ENCODE measurements at regions not wholly inside any gene's neighbourhood (a gene's known extent, or its start where the extent isn't known, plus 50 kb on each side); places are given as distances from the start of the nearest gene placed in this dataset.

DNA sequence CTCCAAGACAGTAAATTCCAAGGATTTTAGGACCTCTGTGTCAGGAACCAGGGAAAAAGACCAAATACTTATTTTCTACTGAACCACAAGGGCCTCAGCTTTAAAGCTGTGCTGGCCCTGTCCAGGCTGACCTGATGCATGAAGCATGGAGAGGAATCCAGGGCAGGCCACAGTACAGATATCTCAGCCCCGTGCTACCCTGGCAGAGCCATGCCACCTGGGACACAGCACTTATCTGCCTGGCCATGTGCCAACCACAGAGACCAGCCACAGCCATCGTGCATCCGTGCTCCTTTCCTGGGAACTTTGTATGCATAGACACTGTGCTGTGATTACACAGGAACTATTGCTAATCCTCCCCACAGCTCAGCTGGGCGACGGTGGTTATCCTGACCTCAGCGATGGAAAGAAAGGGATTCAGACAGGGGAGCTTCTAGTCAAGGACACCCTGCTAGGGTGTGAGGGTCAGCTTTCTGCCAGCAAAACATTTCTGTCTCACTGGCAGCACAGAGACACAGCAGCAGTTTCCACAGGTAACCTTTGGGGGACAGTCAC, 687.4 kb upstream of the ID2 start:
- DNase-seq = no peak

DNA sequence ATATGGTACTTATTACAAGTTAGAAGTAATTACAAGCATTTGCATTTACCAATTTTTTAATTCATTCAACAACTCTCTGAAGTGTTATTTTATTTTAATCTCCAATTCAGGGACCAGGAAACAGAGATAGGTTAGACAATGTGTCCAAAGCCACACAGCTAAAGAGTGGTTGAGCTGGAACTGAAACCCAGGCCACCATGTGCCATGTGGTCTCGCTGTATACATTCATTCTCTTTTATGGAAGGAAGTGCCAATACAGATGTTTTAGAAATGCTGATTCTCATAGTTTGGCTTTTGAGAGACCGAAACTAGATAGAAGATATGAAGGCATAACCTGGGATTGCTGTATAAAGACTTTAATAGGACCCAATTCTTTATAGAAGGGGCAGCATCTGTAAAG, 684.6 kb upstream of the ID2 start:
- no peak for DNase-seq

DNA sequence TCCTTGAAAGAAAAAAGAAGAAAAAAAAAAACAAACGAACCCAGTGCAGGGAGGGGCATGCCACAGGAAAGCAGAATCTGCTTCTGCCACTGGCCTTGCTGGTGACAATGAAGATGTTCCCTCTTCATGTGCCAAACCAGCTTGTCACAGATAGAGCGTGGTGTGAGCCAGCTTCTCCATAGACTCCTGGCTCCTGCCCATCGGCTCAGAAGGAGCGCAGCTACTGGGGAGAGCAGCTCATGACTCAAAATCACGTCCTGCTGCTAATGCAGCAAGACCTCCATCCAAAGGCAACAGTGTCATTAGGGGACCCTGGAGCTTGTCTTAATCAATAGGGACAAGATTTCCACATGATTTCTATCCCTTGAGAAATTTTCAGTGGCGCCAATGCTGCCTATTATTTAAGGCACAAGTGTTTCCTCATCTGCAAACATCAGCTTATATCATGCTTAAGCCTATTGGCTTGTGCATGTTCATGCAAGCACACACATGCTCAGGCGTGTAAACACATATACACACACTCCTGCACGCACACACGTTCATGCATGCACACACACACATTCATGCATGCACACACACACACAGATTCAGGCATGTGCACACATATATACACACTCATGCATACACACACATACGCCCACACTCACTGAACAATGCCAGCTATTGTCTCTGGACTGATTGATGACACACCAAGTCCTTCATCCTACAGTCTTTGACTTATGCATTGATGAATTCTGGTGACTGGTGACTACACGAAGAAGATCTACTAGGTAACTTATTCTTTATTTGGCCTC, 682.0 kb upstream of the ID2 start:
- DNase-seq = no peak

DNA sequence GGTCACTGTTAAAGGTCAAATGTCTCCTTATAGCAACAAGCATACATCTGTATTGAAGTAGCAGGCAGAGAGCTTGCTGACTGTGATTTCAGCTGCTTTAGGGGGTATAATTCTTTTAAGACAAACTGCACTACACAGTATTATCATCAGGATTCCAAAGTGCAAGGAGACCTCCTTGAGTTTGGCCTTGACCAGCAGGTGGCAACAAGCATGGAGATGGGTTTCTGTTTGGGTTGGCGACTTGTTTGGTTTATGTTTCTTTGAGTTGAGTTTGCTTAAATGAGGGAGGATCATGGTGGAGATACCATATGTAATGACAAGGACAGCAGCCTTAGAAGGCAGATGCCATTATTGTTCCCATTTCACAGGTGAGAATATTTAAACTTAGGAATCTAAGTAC, 681.0 kb upstream of the ID2 start:
- DNase-seq = no peak

DNA sequence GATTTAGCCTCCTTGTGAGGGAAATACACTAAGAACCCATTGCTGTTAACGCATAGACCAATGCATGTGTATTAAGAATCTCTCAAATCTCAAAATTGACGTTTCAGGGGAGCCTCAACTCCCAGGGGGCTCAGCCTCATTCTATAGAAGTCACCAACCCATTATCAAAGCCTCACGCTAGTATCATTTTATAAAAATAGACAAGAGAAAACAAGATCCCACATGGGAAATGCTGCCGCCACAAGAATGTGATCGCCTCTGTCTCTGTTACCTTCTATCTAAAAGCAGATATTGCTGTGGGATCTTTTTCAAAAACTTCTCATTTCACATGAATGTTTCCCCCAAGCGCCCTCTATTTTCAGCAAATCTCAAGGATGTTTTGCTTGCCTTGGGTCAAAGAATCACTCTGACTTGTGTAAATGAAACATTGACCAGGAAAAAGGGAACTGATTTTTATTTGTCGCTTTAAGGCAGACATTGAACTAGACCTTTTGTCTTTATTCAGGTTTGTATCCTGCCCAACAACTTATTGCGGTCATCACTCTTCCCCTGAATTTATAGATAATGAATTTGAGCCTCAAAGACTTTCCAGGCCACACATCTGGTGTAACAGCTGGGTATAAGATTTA, 679.0 kb upstream of the ID2 start:
- no peak for DNase-seq

DNA sequence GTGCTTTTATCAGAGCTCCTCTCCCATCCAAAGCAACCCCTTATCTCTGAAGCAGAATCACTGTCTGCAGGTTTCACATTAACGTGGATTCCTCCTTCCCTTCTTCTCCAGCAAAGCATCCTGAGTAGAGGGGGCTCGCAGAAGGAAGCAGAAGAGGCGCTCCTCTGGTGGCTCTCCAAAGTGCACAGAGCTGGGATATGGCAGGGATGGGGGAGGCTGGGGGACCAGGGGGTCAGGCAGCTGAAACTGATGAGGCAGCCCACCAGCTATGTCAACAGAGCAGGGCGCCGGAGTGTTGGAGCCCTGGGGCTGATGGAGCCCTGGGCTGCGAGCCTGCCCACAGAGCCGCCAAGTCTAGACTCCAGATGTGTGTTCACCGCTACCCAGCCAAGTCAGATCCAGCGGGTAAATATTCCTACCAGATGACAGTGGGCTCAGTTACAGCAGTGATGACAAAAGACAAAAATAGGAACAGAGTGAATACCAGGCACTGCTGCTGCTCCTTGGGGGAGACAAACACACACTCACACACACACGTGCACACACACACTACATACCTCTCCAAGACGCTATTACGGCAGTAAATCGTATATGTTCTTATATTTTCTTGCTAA, 678.3 kb upstream of the ID2 start:
- DNase-seq = no peak

DNA sequence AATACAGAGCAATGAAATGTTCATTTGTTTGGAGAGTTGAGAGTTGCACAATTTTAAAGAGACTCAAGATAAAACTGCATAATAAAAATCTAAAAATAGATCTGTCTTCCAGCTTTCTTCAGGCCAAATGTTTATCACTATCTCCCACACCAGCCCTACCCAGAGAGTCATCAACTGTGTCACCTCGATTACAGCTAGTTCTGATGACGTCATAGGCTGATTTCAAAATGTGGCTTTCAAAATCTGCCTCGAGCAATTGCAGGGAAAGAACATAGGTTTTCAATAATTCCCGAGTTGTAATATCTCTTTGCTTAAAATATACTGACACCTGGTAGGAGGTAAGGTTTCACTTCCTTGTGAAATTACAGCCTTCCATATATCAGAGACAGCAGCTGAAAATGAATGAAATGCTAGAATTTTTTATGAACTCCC, 677.6 kb upstream of the ID2 start:
- DNase-seq = no peak

DNA sequence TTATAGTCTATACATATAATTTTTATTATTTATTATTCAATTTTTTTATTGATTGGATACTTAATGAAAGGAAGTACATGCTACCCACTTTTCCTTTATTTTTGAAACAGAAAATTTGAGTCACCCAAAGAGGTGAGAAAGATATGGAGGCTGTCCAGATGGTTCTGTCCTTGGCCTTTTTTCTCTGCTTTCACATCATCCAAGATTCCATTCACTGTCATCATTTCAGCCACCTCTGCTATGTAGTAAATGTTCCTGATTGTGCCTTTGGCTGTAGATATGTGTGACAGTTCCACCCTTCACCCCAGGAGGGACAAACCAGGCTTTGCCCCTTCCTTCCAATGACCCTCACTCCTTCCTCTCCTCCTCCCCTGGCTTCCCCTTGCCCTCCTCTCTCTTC, 675.7 kb upstream of the ID2 start:
- DNase-seq = no peak

DNA sequence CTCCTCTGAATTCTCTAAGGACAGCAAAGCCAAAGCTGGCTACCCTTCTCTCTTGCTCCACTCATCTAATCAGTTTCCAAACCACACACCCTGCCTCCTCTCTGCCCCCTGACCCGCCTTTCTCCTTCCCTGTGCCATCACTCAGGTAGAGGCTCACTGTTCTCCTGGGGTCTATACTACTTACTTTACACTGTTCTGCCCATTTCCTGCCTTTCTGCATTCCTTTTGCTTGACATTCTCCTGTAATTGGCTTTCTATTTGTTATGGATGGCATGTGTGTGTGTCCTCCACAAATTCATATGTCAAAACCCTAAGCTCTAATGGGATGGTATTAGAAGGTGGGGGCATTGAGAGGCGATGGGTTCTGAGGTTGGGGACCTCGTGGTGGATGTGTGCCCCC, 675.2 kb upstream of the ID2 start:
- no peak for DNase-seq

DNA sequence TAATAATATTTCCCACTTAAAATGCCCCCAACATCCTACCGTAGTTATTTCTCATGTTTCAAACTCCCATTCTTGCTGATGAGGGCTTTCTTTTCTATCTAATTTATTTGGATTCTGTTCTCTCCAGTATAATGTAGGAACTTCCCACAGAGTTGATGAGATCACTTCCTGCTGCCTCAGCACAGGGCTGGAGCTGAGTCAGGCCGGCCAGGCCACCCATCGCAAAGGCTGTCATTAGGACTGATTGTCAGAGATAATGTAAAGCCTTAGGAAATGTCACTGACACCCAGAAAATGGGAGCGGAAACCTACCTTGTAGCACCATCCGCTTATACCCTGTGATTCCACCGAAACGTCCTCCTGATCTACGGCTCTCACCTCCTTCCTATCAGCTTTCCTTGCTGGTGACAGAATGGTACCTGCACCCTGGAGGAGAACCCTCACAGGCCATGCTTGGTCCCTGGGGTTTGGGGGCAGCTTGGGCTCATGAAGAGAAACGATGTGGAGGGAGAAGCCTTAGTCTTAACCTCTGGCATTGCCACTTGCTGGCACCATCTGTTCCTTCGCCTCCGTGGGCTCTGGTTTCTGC, 672.8 kb upstream of the ID2 start:
- DNase-seq = no peak

DNA sequence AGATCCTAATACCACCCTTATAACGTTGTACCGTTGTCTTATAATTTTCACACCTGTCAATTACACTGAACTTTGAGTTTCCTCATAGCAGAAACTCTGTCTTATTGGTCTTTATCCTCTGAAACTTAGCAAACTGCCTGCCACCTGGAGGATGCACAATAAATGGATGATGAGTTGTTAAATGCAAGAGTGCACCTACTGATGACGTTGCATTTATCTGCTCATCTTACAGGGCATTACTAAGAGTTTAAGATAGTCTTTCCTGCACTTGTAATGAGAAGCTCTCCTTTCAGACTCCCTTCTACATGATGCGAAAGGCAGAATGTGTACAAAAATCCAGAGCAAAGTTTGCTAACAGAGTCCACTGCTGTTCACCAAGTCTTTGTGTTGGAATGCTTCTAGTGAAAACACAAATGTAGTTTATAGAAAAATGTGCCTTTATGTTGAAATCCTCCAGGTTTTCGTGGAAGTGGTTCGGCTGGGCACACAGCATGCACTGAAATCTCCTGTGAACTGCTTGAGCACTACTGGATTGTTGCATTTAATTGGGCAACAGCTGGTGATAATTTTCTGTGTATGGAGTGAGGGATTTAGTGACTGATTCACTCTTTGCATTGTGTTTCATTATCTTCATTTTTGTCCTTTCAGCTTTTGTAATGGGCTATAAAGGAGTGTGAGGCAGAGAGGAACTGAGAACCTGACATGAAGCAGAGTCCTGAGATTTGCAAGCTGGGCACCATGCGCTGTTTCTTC, 665.8 kb upstream of the ID2 start:
- no peak for DNase-seq

DNA sequence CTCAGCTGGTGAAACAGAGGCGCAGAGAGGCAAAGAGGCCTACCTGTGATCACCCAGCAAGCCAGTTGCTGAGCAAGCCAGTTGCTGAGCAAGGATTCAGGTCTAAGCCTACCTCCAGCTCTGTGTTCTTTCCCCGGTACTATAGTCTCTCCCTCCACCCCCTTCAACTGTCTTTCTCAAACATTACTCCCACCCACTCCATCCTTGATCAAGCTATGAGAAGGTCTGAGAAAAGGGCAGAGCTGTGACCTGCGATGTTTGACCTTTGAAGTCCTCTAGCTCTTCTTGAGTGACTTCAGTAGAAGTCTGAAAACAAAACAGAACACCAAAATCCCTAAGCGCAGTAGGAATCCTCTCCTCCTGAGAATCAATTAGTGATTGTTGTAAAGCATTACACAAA, 665.2 kb upstream of the ID2 start:
- DNase-seq = no peak

DNA sequence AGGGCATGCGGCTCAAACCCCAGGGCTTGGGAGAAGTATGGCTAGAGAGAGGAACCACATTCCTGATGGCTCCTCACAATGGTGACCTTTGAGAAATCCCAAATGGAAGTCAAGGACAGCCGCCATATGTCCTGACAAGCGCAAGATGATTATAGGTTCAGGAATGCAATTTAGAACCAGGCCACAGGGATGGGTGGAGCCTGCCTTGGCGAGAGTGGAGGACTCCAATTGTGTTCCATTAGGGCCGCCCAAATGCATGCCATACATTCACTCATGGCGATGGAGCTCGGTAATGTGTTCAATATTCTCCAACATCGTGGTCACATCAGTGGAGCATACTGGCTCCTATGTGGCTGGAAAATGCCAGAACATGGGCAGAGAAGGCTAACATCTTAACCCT, 662.9 kb upstream of the ID2 start:
- DNase-seq = no peak

DNA sequence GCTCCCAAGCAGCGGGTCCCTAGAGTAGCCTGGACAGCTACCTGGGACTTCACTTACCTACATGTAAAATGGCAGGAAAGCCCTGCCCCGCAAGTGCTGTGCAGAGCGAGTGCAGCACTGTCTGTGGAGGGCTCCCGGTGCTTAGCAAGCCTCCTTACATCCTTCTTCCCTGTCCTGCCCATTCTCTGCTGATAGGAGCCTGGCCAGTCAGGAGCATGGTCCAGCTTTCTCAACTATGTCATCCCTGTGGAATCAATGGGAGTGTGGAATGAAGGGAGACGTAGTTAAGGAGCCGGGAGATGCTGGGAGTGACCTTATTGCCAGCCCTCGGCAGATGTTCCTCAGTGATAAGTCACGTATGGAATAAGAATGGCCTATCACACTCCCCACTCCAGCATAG, 661.9 kb upstream of the ID2 start:
- no peak for DNase-seq

DNA sequence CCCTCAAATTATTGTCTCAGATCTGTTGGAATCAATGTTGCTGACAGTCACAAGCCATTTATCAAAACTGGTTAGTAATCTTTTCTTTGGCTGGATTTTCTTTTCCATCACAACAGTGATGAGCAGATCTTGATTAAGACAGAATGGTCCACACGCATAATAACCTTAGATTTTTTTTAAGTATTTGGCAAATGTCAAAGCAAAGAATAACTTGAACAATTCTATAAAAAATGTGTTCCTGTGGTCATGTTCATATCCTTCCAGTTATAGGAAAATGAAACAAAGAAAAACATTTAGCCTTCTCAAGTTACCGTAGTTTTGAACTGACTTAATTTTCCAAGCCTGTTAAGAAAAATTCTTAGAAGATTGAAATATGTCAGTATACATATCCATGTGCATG, 659.9 kb upstream of the ID2 start:
- no peak for DNase-seq

DNA sequence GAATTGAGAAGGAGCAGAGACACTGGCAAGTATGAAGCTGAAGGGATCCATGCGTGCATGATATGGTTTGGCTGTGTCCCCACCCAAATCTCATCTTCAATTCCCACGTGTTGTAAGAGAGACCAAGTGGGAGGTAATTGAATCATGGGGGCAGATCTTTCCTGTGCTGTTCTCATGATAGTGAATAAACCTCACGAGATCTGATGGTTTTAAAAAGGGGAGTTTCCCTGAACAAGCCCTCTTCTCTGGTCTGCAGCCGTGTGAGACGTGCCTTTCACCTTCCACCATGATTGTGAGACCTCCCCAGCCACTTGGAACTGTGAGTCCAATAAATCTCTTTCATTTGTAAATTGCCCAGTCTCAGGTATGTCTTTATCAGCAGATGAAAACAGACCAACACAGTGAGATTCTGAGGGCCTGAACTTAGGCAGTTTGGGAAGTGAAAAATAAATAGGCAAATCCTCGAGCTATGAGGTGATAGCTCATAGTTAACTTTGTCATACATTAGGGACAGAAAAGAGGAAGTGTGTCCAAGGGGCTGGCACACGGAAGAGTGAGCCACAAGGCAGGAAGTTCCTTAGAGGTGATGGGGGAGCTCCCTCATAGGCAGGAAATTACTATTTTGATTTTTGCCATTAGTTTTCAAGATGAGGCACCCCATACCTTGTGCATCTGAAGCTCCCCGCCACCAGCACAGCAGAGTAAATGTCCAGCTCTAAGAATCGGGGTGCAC, 658.8 kb upstream of the ID2 start:
- no peak for DNase-seq

DNA sequence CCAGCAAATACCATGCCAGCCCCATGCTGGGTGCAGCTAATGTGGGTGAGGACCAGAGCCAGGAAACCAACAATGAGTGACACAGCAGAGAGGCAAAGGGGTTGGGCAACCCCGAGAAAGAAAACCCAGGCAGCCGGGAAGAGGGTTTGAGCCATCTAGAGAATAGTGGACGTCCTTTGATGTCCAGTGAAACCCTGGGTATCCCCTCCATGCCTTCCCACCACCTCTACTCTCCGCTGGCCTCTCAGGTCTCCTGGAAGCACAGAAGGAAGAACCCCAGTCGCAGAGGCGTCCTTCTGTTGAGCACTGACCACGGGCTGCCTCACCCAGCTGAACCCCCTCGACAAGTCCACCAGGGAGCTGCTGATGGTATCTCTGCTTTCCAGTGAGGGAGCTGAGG, 657.4 kb upstream of the ID2 start:
- no peak for DNase-seq

DNA sequence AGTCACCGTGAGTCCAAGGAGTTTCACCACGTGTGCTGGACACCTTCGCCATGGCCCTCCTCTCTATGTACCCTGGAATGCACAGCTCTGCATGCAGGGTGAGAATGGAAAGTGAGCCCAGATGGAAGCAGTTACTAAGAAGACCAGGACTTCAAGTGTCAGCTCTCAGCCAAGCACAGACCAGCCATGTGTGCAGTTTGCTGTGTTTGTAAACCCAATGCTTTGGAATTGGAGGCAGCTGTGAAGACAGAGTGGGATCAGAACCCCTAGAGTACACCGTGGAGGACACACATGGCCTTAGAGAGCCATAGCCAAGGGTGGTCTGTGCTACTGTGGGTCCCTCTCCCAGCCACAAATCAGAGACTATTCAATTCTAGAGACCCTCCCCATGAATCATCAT, 655.5 kb upstream of the ID2 start:
- DNase-seq = no peak

DNA sequence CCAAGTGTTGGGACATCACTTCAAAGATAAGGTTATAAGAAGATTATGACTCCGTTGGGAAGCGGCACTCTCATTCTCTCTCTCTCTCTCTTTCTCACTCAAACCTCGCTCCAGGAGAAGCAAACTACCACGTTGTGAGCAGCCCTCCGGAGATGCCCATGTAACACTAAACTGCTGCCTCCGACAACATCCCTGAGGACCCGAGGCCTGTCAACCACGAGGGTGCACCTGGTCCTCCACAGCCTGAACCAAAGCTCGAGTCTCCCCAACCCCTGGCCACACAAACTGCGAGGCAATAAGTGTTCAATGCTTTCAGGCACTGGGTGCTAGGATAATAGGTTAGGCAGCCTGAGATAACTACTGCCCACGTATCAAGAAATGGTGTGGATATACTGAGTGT, 654.5 kb upstream of the ID2 start:
- no peak for DNase-seq

DNA sequence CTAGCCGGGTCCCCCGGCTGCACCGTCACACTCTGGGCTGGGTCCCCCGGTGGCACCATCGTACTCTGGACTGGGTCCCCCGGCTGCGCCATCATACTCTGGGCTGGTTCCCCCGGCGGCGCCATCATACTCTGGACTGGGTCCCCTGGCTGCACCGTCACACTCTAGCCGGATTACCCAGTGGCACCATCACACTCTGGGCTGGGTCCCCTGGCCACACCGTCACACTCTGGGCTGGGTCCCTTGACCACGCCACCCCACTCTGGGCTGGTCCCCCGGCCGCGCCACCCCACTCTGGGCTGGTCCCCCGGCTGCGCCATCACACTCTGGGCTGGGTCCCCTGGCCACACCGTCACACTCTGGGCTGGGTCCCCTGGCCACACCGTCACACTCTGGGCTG, 653.8 kb upstream of the ID2 start:
- no peak for DNase-seq

DNA sequence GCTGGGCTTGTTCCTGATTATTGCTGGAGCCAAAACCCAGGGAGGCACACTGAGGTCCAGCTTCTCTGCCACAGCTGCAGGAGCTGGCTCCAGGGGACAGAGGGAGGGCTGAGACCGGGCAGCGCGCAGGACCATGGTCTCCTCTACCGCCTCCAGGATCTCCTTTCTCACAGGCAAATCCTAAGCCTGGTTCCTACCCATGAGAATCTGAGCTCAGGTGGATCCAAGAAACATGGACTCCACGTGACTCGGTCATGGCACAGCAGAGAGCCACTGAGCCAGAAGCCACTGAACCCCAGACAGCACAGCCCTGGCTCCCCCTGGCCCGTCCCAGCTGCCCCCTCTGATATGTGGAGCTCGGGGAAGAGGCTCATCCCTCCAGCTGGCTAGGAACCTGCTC, 653.4 kb upstream of the ID2 start:
- no peak for DNase-seq

DNA sequence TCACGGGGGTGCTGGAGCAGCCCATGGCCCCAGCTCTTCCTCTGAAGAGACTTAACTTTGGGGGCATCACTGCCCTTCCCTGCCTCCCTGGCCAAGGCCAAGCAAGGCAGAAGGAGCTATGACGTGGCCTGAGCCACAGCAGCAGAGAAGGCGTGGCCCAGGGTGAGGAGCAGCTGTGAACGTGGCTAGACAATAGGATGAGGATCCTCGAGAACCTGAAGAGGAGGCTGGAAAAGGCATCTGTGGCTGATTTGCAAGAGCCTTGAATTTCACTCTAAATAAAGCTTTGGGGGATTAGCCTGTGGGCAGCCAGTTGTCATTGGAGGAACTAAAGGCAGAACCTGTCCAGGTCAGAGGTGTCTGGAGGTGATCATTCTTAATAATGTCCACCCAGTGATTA, 652.9 kb upstream of the ID2 start:
- DNase-seq = peak; percentile 87

Data from NCI-H187 treated with DMSO at 0.1 percent for 48 hours (cell line).